Peyer's patch (tissue), 4 donors: ENCODE measurements at regions not wholly inside any gene's neighbourhood (a gene's known extent, or its start where the extent isn't known, plus 50 kb on each side); places are given as distances from the start of the nearest gene placed in this dataset.

Experiments
- POLR2A ChIP-seq, 2 donors: fragments of 450-650 bp; IDR thresholded peaks; one replicate each; pipeline ENCODE4 v1.5.1; 2017; ENCODE audit warnings: antibody characterized with exemption in 2 of 2, mild to moderate bottlenecking in 2 of 2, moderate library complexity in 2 of 2
- TF ChIP-seq, protein P1 (sequence below), 6 experiments: fragments of 450-650 bp in 4 of 6; fragments of 200-600 bp in 2 of 6; sonication (generic) in 1 of 6; IDR thresholded peaks; one replicate each; pipeline ENCODE4 v1.5.1; 2017 to 2019; ENCODE audit warnings: antibody characterized with exemption in 6 of 6, mild to moderate bottlenecking in 3 of 6, moderate library complexity in 1 of 6

DNA sequence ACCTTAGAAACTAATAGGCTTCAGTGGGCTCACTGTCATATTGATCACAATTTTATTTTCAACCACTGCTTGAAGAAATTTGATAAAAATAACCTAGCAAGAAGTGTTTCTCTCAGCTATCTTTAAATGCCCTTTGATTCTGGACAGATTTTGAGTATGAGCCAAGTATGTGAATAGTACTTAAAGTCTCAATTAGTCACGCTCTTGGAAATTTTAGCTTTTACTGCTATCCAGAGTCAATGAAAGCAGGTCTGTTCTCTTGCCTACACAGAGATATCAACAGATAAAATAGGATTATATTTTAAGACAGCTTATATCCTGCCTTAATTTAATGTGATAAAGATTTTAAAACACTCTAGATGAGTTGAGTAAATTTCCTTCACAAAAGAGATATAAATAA, 337.3 kb downstream of the CBLN2 start:
- TF ChIP-seq POLR2A (IDR thresholded peaks at IDR 0.05): no peak
- TF ChIP-seq, protein P1, sequence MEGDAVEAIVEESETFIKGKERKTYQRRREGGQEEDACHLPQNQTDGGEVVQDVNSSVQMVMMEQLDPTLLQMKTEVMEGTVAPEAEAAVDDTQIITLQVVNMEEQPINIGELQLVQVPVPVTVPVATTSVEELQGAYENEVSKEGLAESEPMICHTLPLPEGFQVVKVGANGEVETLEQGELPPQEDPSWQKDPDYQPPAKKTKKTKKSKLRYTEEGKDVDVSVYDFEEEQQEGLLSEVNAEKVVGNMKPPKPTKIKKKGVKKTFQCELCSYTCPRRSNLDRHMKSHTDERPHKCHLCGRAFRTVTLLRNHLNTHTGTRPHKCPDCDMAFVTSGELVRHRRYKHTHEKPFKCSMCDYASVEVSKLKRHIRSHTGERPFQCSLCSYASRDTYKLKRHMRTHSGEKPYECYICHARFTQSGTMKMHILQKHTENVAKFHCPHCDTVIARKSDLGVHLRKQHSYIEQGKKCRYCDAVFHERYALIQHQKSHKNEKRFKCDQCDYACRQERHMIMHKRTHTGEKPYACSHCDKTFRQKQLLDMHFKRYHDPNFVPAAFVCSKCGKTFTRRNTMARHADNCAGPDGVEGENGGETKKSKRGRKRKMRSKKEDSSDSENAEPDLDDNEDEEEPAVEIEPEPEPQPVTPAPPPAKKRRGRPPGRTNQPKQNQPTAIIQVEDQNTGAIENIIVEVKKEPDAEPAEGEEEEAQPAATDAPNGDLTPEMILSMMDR (IDR thresholded peaks at IDR 0.05): no peak
